ENCODE measurements at regions not wholly inside any gene's neighbourhood (a gene's known extent, or its start where the extent isn't known, plus 50 kb on each side); places are given as distances from the start of the nearest gene placed in this dataset.

GRCh38 chr20:11267762-11268335 is 594.0 kb upstream of the JAG1 start:
- DNase-seq, result no peak

GRCh38 chr20:11270566-11270965 is 596.8 kb upstream of the JAG1 start:
- no peak for DNase-seq

- no peak for DNase-seq
Measured at GRCh38 chr20:11271319-11271718, 597.5 kb upstream of the JAG1 start.

GRCh38 chr20:11271920-11272594 is 598.3 kb upstream of the JAG1 start:
- no peak for DNase-seq

- peak; percentile 86 for DNase-seq
Measured at GRCh38 chr20:11274141-11274594, 600.4 kb upstream of the JAG1 start.

GRCh38 chr20:11275740-11276139 is 601.9 kb upstream of the JAG1 start:
- DNase-seq, result no peak

- DNase-seq, result no peak
Measured at GRCh38 chr20:11277170-11277569, 603.4 kb upstream of the JAG1 start.

GRCh38 chr20:11277858-11278257 is 604.1 kb upstream of the JAG1 start:
- DNase-seq, result no peak

GRCh38 chr20:11278461-11278860 is 604.7 kb upstream of the JAG1 start:
- no peak for DNase-seq

GRCh38 chr20:11281240-11281639 is 607.4 kb upstream of the JAG1 start:
- no peak for DNase-seq

- no peak for DNase-seq
Measured at GRCh38 chr20:11281768-11282167, 608.0 kb upstream of the JAG1 start.

- DNase-seq, result no peak
Measured at GRCh38 chr20:11287126-11287525, 613.3 kb upstream of the JAG1 start.

GRCh38 chr20:11296221-11296620 is 621.5 kb upstream of the BTBD3 start:
- no peak for DNase-seq

- no peak for DNase-seq
Measured at GRCh38 chr20:11296951-11297350, 620.7 kb upstream of the BTBD3 start.

GRCh38 chr20:11301699-11302098 is 616.0 kb upstream of the BTBD3 start:
- DNase-seq, result no peak

GRCh38 chr20:11302436-11302835 is 615.3 kb upstream of the BTBD3 start:
- DNase-seq, result no peak

- no peak for DNase-seq
Measured at GRCh38 chr20:11304795-11305194, 612.9 kb upstream of the BTBD3 start.

- no peak for DNase-seq
Measured at GRCh38 chr20:11305406-11305805, 612.3 kb upstream of the BTBD3 start.

GRCh38 chr20:11311659-11312224 is 606.0 kb upstream of the BTBD3 start:
- no peak for DNase-seq

- DNase-seq, result no peak
Measured at GRCh38 chr20:11315525-11315924, 602.2 kb upstream of the BTBD3 start.

GRCh38 chr20:11316244-11316643 is 601.4 kb upstream of the BTBD3 start:
- no peak for DNase-seq

- DNase-seq, result no peak
Measured at GRCh38 chr20:11320033-11320432, 597.7 kb upstream of the BTBD3 start.

GRCh38 chr20:11323816-11324215 is 593.9 kb upstream of the BTBD3 start:
- no peak for DNase-seq

- no peak for DNase-seq
Measured at GRCh38 chr20:11324990-11325389, 592.7 kb upstream of the BTBD3 start.

- no peak for DNase-seq
Measured at GRCh38 chr20:11328839-11329238, 588.9 kb upstream of the BTBD3 start.

Data from NCI-H2029 treated with DMSO at 0.1 percent for 48 hours (cell line).